Keratinocyte (primary cell): ENCODE measurements at regions not wholly inside any gene's neighbourhood (a gene's known extent, or its start where the extent isn't known, plus 50 kb on each side); places are given as distances from the start of the nearest gene placed in this dataset.

Experiments used
- EZH2 ChIP-seq: IDR thresholded peaks from one replicate; pipeline ENCODE4 v1.6.1; 2012; ENCODE audit warnings: inconsistent platforms, mild to moderate bottlenecking, low read length, moderate library complexity
- TF ChIP-seq, protein P1 (sequence below), 3 experiments: IDR thresholded peaks in 1 of 3; conservative IDR thresholded peaks in 1 of 3; optimal IDR thresholded peaks in 1 of 3; 2 replicates in 2 of 3; 3 replicates in 1 of 3; pipeline versions ENCODE3 to v1.5.1; 2011; ENCODE audit warnings: low read length in 3 of 3, mild to moderate bottlenecking in 3 of 3, moderate library complexity in 2 of 3, control low read depth in 1 of 3, inconsistent platforms in 1 of 3; ENCODE audit not compliant: insufficient read depth in 2 of 3; ENCODE audit errors: extremely low read depth in 1 of 3

DNA sequence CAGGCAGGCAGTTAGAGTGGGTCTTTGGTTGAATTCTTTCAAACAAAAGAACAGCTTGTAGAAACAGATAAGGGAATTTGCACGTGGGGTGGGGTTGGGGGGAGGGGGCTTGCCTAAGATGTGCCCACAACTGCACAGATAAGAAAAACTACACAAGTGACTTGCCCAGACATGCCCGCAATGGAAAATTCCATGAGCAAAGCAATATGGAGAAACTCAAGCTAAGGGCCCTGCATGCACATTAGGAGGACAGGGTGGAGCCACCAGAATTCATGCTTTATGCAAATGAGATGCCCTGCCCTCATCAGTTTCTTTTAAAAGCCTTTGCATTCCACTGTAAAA lies 755.6 kb upstream of the MIR17HG start:
- TF ChIP-seq EZH2: no peak
- TF ChIP-seq, protein P1, sequence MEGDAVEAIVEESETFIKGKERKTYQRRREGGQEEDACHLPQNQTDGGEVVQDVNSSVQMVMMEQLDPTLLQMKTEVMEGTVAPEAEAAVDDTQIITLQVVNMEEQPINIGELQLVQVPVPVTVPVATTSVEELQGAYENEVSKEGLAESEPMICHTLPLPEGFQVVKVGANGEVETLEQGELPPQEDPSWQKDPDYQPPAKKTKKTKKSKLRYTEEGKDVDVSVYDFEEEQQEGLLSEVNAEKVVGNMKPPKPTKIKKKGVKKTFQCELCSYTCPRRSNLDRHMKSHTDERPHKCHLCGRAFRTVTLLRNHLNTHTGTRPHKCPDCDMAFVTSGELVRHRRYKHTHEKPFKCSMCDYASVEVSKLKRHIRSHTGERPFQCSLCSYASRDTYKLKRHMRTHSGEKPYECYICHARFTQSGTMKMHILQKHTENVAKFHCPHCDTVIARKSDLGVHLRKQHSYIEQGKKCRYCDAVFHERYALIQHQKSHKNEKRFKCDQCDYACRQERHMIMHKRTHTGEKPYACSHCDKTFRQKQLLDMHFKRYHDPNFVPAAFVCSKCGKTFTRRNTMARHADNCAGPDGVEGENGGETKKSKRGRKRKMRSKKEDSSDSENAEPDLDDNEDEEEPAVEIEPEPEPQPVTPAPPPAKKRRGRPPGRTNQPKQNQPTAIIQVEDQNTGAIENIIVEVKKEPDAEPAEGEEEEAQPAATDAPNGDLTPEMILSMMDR (optimal IDR thresholded peaks at IDR 0.05 in 1 of 3, IDR thresholded peaks at IDR 0.05 in 1 of 3, conservative IDR thresholded peaks at IDR 0.05 in 1 of 3; ENCODE audit: extremely low read depth in 1 of 3, insufficient read depth in 2 of 3, low read length in 3 of 3): no peak
